ENCODE measurements at regions not wholly inside any gene's neighbourhood (a gene's known extent, or its start where the extent isn't known, plus 50 kb on each side); places are given as distances from the start of the nearest gene placed in this dataset.

GRCh38 chr1:193767886-193768285 lies 581.5 kb upstream of the B3GALT2 start:
- no peaks in the 10 kb centered on the region for H3K4me1 ChIP-seq (ENCODE audit: control insufficient read depth, low read length)
- TF ChIP-seq CTCF (IDR thresholded peaks at IDR 0.05; ENCODE audit: low read depth, low read length, poor library complexity, severe bottlenecking) (no peak), EZH2phosphoT487 (IDR thresholded peaks at IDR 0.05; ENCODE audit: borderline replicate concordance, low read length) (no peak)
- H3K9me3 ChIP-seq (ENCODE audit: control insufficient read depth, insufficient read depth, low read length): no peaks in the 10 kb centered on the region
- H3K4me2 ChIP-seq (ENCODE audit: low read length): no peak overlapping the region
- H3K4me3 ChIP-seq (ENCODE audit: low read length): no peak overlapping the region
- H3K27ac ChIP-seq (ENCODE audit: low read depth, low read length): no peak overlapping the region
- H3K36me3 ChIP-seq (ENCODE audit: control insufficient read depth, low read length): no peaks in the 10 kb centered on the region
- H3K9me2 ChIP-seq (replicated peaks; ENCODE audit: control insufficient read depth, low read length): no peaks in the 10 kb centered on the region
- H4K20me1 ChIP-seq (ENCODE audit: control insufficient read depth, insufficient read depth, low read depth, low read length): no peaks in the 10 kb centered on the region
- H3F3A ChIP-seq (ENCODE audit: control insufficient read depth, insufficient read depth): no peaks in the 10 kb centered on the region
- no peaks in the 10 kb centered on the region for H3K27me3 ChIP-seq (ENCODE audit: control insufficient read depth, low read length)
- no peaks in the 10 kb centered on the region for H3K79me2 ChIP-seq (ENCODE audit: control insufficient read depth, low read length)

GRCh38 chr1:193766329-193766728 lies 579.9 kb upstream of the B3GALT2 start:
- no peaks in the 10 kb centered on the region for H3K4me1 ChIP-seq (ENCODE audit: control insufficient read depth, low read length)
- no peaks in the 10 kb centered on the region for H3K9me2 ChIP-seq (replicated peaks; ENCODE audit: control insufficient read depth, low read length)
- no peaks in the 10 kb centered on the region for H3K9me3 ChIP-seq (ENCODE audit: control insufficient read depth, insufficient read depth, low read length)
- no peaks in the 10 kb centered on the region for H3K27me3 ChIP-seq (ENCODE audit: control insufficient read depth, low read length)
- no peak overlapping the region for H3K4me2 ChIP-seq (ENCODE audit: low read length)
- H3K4me3 ChIP-seq (ENCODE audit: low read length): no peak overlapping the region
- H4K20me1 ChIP-seq (ENCODE audit: control insufficient read depth, insufficient read depth, low read depth, low read length): no peaks in the 10 kb centered on the region
- H3K36me3 ChIP-seq (ENCODE audit: control insufficient read depth, low read length): no peaks in the 10 kb centered on the region
- no peaks in the 10 kb centered on the region for H3K79me2 ChIP-seq (ENCODE audit: control insufficient read depth, low read length)
- no peak for TF ChIP-seq CTCF (IDR thresholded peaks at IDR 0.05; ENCODE audit: low read depth, low read length, poor library complexity, severe bottlenecking)
- TF ChIP-seq EZH2phosphoT487 (IDR thresholded peaks at IDR 0.05; ENCODE audit: borderline replicate concordance, low read length): no peak
- H3F3A ChIP-seq (ENCODE audit: control insufficient read depth, insufficient read depth): no peaks in the 10 kb centered on the region
- no peak overlapping the region for H3K27ac ChIP-seq (ENCODE audit: low read depth, low read length)

GRCh38 chr1:193763266-193763665 lies 576.9 kb upstream of the B3GALT2 start:
- H3F3A ChIP-seq (ENCODE audit: control insufficient read depth, insufficient read depth): no peaks in the 10 kb centered on the region
- H3K79me2 ChIP-seq (ENCODE audit: control insufficient read depth, low read length): no peaks in the 10 kb centered on the region
- H3K4me3 ChIP-seq (ENCODE audit: low read length): no peak overlapping the region
- H3K4me2 ChIP-seq (ENCODE audit: low read length): no peak overlapping the region
- H3K9me3 ChIP-seq (ENCODE audit: control insufficient read depth, insufficient read depth, low read length): no peaks in the 10 kb centered on the region
- no peaks in the 10 kb centered on the region for H3K27me3 ChIP-seq (ENCODE audit: control insufficient read depth, low read length)
- TF ChIP-seq CTCF (IDR thresholded peaks at IDR 0.05; ENCODE audit: low read depth, low read length, poor library complexity, severe bottlenecking): no peak
- TF ChIP-seq EZH2phosphoT487 (IDR thresholded peaks at IDR 0.05; ENCODE audit: borderline replicate concordance, low read length): no peak
- H3K4me1 ChIP-seq (ENCODE audit: control insufficient read depth, low read length): no peaks in the 10 kb centered on the region
- no peaks in the 10 kb centered on the region for H3K36me3 ChIP-seq (ENCODE audit: control insufficient read depth, low read length)
- H4K20me1 ChIP-seq (ENCODE audit: control insufficient read depth, insufficient read depth, low read depth, low read length): no peaks in the 10 kb centered on the region
- no peak overlapping the region for H3K27ac ChIP-seq (ENCODE audit: low read depth, low read length)
- no peaks in the 10 kb centered on the region for H3K9me2 ChIP-seq (replicated peaks; ENCODE audit: control insufficient read depth, low read length)

GRCh38 chr1:193762236-193762635 lies 575.8 kb upstream of the B3GALT2 start:
- H3K27ac ChIP-seq (ENCODE audit: low read depth, low read length): no peak overlapping the region
- TF ChIP-seq EZH2phosphoT487 (IDR thresholded peaks at IDR 0.05; ENCODE audit: borderline replicate concordance, low read length): no peak
- H3K36me3 ChIP-seq (ENCODE audit: control insufficient read depth, low read length): no peaks in the 10 kb centered on the region
- no peaks in the 10 kb centered on the region for H3K4me1 ChIP-seq (ENCODE audit: control insufficient read depth, low read length)
- no peaks in the 10 kb centered on the region for H3F3A ChIP-seq (ENCODE audit: control insufficient read depth, insufficient read depth)
- H3K9me3 ChIP-seq (ENCODE audit: control insufficient read depth, insufficient read depth, low read length): no peaks in the 10 kb centered on the region
- no peak overlapping the region for H3K4me2 ChIP-seq (ENCODE audit: low read length)
- H3K79me2 ChIP-seq (ENCODE audit: control insufficient read depth, low read length): no peaks in the 10 kb centered on the region
- no peaks in the 10 kb centered on the region for H3K27me3 ChIP-seq (ENCODE audit: control insufficient read depth, low read length)
- no peaks in the 10 kb centered on the region for H3K9me2 ChIP-seq (replicated peaks; ENCODE audit: control insufficient read depth, low read length)
- no peak overlapping the region for H3K4me3 ChIP-seq (ENCODE audit: low read length)
- no peaks in the 10 kb centered on the region for H4K20me1 ChIP-seq (ENCODE audit: control insufficient read depth, insufficient read depth, low read depth, low read length)
